Esophagus squamous epithelium (tissue), 5 donors: ENCODE measurements at regions not wholly inside any gene's neighbourhood (a gene's known extent, or its start where the extent isn't known, plus 50 kb on each side); places are given as distances from the start of the nearest gene placed in this dataset.

Experiments used
- DNase-seq: peaks from one replicate; lab custom pipeline; 2025; lab: John Stamatoyannopoulos, UW
- H3K27ac ChIP-seq, 4 donors: fragments of 200-600 bp; sonication (generic); one replicate each; pipeline ENCODE4 v1.5.1; 2016 to 2019; ENCODE audit warnings: mild to moderate bottlenecking in 1 of 4
- H3K27me3 ChIP-seq, 4 donors: fragments of 200-600 bp; sonication (generic); 1 replicate in 3 of 4; 2 replicates in 1 of 4; pipeline versions ENCODE4 v1.5.1 to v1.6.0; 2017 to 2021; ENCODE audit warnings: antibody characterized with exemption in 1 of 4
- H3K36me3 ChIP-seq, 3 donors: fragments of 200-600 bp; sonication (generic); one replicate each; pipeline ENCODE4 v1.5.1; 2016 to 2019
- H3K4me1 ChIP-seq, 3 donors: fragments of 200-600 bp; sonication (generic); one replicate each; pipeline ENCODE4 v1.5.1; 2017 to 2019
- H3K4me3 ChIP-seq, 4 donors: fragments of 200-600 bp; sonication (generic); 1 replicate in 3 of 4; 2 replicates in 1 of 4; pipeline ENCODE4 v1.5.1; 2016 to 2019; ENCODE audit warnings: mild to moderate bottlenecking in 2 of 4, moderate library complexity in 1 of 4
- H3K9me3 ChIP-seq, 3 donors: fragments of 200-600 bp; sonication (generic); one replicate each; pipeline ENCODE4 v1.5.1; 2016 to 2019
- CTCF ChIP-seq, 6 experiments: fragments of 450-650 bp in 4 of 6; fragments of 200-600 bp in 2 of 6; sonication (generic) in 2 of 6; IDR thresholded peaks; one replicate each; pipeline ENCODE4 v1.5.1; 2016 to 2019; ENCODE audit warnings: antibody characterized with exemption in 6 of 6, mild to moderate bottlenecking in 4 of 6, moderate library complexity in 4 of 6
- POLR2A ChIP-seq, 4 donors: fragments of 450-650 bp; IDR thresholded peaks; one replicate each; pipeline ENCODE4 v1.6.1; 2017; ENCODE audit warnings: antibody characterized with exemption in 4 of 4, mild to moderate bottlenecking in 4 of 4, moderate library complexity in 3 of 4
- WGBS, 2 donors: methylation state at CpG; one replicate each; pipeline ENCODE4 v1.1.5; 2018; 5-methylcytosine and 5-hydroxymethylcytosine counted together
- intact Hi-C: fragments of 100-400 bp; cut with DNase I; formaldehyde crosslinking; loops from one replicate; pipeline ENCODE4 v1.15.0; 2022
- donor health status: DM: yes; HTN: yes; CAD: no.

DNA sequence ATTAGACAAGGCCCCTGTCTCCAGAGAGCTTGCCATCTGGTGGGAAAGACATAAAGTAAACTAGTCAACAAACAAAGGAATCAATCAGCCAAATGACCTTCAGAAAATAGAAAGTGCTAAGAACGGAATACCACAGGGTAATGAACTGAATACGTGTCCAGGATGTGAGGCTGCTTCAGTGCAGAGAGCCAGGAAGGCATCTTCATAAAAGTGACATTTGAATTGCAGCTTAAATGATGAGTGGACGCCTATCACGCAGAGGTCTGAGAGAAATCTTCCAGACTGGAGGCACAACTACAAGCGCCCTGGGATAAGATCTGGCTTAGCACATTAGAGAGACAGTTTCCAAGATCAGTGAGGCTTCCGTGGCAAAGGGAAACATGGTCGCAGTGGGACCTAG, 574.1 kb upstream of the CDH8 start:
- H3K4me1 ChIP-seq: no peaks in the 10 kb centered on the region
- H3K27me3 ChIP-seq: no peaks in the 10 kb centered on the region
- DNase-seq: no peak
- intact Hi-C loops: no loop called here
- H3K9me3 ChIP-seq: no peaks in the 10 kb centered on the region
- TF ChIP-seq CTCF (IDR thresholded peaks at IDR 0.05): no peak
- TF ChIP-seq POLR2A (IDR thresholded peaks at IDR 0.05): no peak
- 61 to 71% methylated on average over 7 of the region's 7 CpGs for WGBS, 2 donors
- H3K4me3 ChIP-seq: no peak overlapping the region
- no peaks in the 10 kb centered on the region for H3K36me3 ChIP-seq
- no peak overlapping the region for H3K27ac ChIP-seq

DNA sequence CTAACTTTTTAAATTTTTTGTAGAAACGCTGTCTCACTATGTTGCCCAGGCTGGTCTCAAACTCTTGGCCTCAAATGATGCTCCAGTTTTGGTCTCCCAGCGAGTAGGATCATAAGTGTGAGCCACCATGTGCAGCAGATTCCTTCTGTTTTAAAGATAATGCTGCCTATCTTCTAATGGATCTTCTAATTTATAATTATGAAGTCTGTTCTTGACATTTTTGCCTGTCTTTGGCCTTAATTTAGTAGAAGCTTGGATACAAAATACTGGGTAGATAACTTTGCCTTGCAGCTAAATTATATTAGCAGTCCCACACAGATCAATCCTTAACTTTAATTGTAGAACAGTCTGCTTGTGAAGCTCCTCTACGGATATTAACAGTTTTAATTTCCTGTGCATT, 566.6 kb upstream of the CDH8 start:
- intact Hi-C loops: no loop called here
- 59 to 67% methylated on average over 3 of the region's 3 CpGs for WGBS, 2 donors
- Histone ChIP-seq H3K4me3 (no peak overlapping the region), H3K9me3 (no peaks in the 10 kb centered on the region), H3K27ac (no peak overlapping the region), H3K4me1 (no peaks in the 10 kb centered on the region), H3K36me3 (no peaks in the 10 kb centered on the region), H3K27me3 (no peaks in the 10 kb centered on the region)
- TF ChIP-seq POLR2A (IDR thresholded peaks at IDR 0.05) (no peak), CTCF (IDR thresholded peaks at IDR 0.05) (no peak)
- DNase-seq: no peak

- intact Hi-C loops: no loop called here
- no peaks in the 10 kb centered on the region for H3K36me3 ChIP-seq
- no peak overlapping the region for H3K27ac ChIP-seq
These were observed 561.6 kb upstream of the CDH8 start for GRCh38 chr16:62597875-62598274.

DNA sequence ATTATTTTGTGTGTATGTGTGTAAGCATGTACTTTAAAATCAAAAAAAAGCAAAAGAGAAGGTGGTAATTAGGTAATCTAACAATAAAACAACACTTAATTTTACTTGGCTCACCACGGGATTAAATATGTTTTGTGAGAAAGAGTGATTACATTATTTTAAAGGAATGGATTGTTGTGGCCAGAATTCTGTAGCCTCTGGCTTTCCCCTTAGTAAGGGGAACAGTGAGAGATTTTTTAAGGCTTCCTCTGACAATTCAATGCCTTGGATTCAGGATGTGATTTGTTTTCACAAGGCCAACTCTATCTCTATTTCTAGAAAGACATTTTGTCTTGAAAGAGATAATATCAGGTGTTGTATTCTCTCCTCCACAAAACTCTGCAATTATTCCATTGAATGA, 560.3 kb upstream of the CDH8 start:
- WGBS, 2 donors: 0 to 6% methylated on average over 1 of the region's 1 CpG
- DNase-seq: no peak
- H3K27ac ChIP-seq: no peak overlapping the region
- no peaks in the 10 kb centered on the region for H3K9me3 ChIP-seq
- H3K27me3 ChIP-seq: no peaks in the 10 kb centered on the region
- no peak overlapping the region for H3K4me3 ChIP-seq
- intact Hi-C loops: no loop called here
- H3K4me1 ChIP-seq: no peaks in the 10 kb centered on the region
- H3K36me3 ChIP-seq: no peaks in the 10 kb centered on the region
- no peak for TF ChIP-seq POLR2A (IDR thresholded peaks at IDR 0.05)
- no peak for TF ChIP-seq CTCF (IDR thresholded peaks at IDR 0.05)

More at GRCh38 chr16:62597875-62598274, 561.6 kb upstream of the CDH8 start:
- no peak for DNase-seq
- no peaks in the 10 kb centered on the region for H3K27me3 ChIP-seq
- no peak overlapping the region for H3K4me3 ChIP-seq
- TF ChIP-seq CTCF (IDR thresholded peaks at IDR 0.05) (no peak), POLR2A (IDR thresholded peaks at IDR 0.05) (no peak)
- no peaks in the 10 kb centered on the region for H3K9me3 ChIP-seq
- no peaks in the 10 kb centered on the region for H3K4me1 ChIP-seq

- DNase-seq: no peak
- 14 to 16% methylated on average over 5 to 6 of the region's 6 CpGs for WGBS, 2 donors
- no peaks in the 10 kb centered on the region for H3K36me3 ChIP-seq
- TF ChIP-seq POLR2A (IDR thresholded peaks at IDR 0.05) (no peak), CTCF (IDR thresholded peaks at IDR 0.05) (no peak)
- no peak overlapping the region for H3K4me3 ChIP-seq
- no peak overlapping the region for H3K27ac ChIP-seq
- H3K4me1 ChIP-seq: no peaks in the 10 kb centered on the region
- H3K27me3 ChIP-seq: no peaks in the 10 kb centered on the region
- no peaks in the 10 kb centered on the region for H3K9me3 ChIP-seq
- intact Hi-C loops: no loop called here
These were observed 559.9 kb upstream of the CDH8 start for GRCh38 chr16:62596125-62596524.
